K562 (cell line): ENCODE measurements at regions not wholly inside any gene's neighbourhood (a gene's known extent, or its start where the extent isn't known, plus 50 kb on each side); places are given as distances from the start of the nearest gene placed in this dataset.

ENCODE experiments used
- ATAC-seq: fragments of 200-7000 bp; cut with Tn5 transposase; 3 replicates; pipeline ENCODE4 v1.9.1; 2020; ENCODE audit warnings: moderate library complexity
- BruUV-seq: library from RNA; stranded (reverse); fragments of 400-500 nt; replicated peaks from 2 replicates; lab custom pipeline; 2021; lab: Mats Ljungman, UMichigan
- CTCF ChIA-PET: fragments of 300-600 bp; formaldehyde crosslinking; extraction: SDS; loops from one replicate; lab custom pipeline; 2021; ENCODE audit warnings: low intra/inter-chr PET ratio; lab: Yijun Ruan, JAX
- POLR2A ChIA-PET: fragments of 300-600, 350-650 bp; sonication (Branson Sonifier 250); formaldehyde crosslinking; extraction: SDS; loops from one replicate; lab custom pipeline; 2021; ENCODE audit warnings: antibody characterized with exemption, inconsistent platforms; lab: Yijun Ruan, JAX
- DNase-seq, 4 experiments: peaks; one replicate each; pipeline versions ENCODE4 v3.0.0 to v3.0.0-alpha.2; 2011 to 2018; ENCODE audit warnings: low spot score in 3 of 4, mixed read lengths in 3 of 4; ENCODE audit errors: extremely low read depth in 1 of 4
- FAIRE-seq: peaks from 2 replicates; lab custom pipeline; 2011; peaks lifted over from hg19 to GRCh38; lab: Jason Lieb, UNC
- H2AFZ ChIP-seq: 2 replicates; pipeline ENCODE4 v1.6.0; 2011; ENCODE audit warnings: low read depth, low read length, control low read depth, inconsistent platforms
- H3K27ac ChIP-seq: fragments of 200-600 bp; 3 replicates; pipeline ENCODE4 v1.8.0; 2011; ENCODE audit warnings: low read depth, mild to moderate bottlenecking, control low read depth, inconsistent platforms, low read length, moderate library complexity, mixed read lengths; ENCODE audit errors: extremely low read depth
- H3K27me3 ChIP-seq, 2 experiments: fragments of 300-600 bp in 1 of 2; 2 replicates in 1 of 2; 3 replicates in 1 of 2; pipeline versions ENCODE4 v1.6.0 to v1.8.0; 2011; ENCODE audit warnings: inconsistent platforms in 2 of 2, low read length in 2 of 2, mild to moderate bottlenecking in 1 of 2, mixed read lengths in 1 of 2, moderate library complexity in 1 of 2; ENCODE audit not compliant: control insufficient read depth in 2 of 2, insufficient read depth in 2 of 2
- H3K36me3 ChIP-seq: fragments of 300-600 bp; 3 replicates; pipeline ENCODE4 v1.8.0; 2011; ENCODE audit warnings: mild to moderate bottlenecking, low read length, inconsistent platforms; ENCODE audit not compliant: control insufficient read depth, insufficient read depth
- H3K4me1 ChIP-seq, 2 experiments: fragments of 200-600 bp in 1 of 2; replicated peaks in 1 of 2; 2 replicates in 1 of 2; 3 replicates in 1 of 2; pipeline versions ENCODE4 v1.5.1 to v1.8.0; 2011; ENCODE audit warnings: inconsistent platforms in 2 of 2, low read length in 2 of 2, mild to moderate bottlenecking in 1 of 2, mixed read lengths in 1 of 2, moderate library complexity in 1 of 2; ENCODE audit not compliant: control insufficient read depth in 2 of 2, insufficient read depth in 2 of 2
- H3K4me2 ChIP-seq: 2 replicates; pipeline ENCODE4 v1.6.1; 2011; ENCODE audit warnings: low read length, control low read depth, inconsistent platforms, mixed read lengths; ENCODE audit not compliant: insufficient read depth
- H3K4me3 ChIP-seq: fragments of 200-600 bp; sonication (generic), shearing (Covaris generic); 2 replicates; pipeline ENCODE4 v1.5.1; 2016; ENCODE audit warnings: control low read depth, inconsistent platforms
- H3K79me2 ChIP-seq: fragments of 200-600 bp; 3 replicates; pipeline ENCODE4 v1.8.0; 2011; ENCODE audit warnings: low read length, inconsistent platforms; ENCODE audit not compliant: control insufficient read depth, insufficient read depth
- H3K9ac ChIP-seq, 2 experiments: 2 replicates each; pipeline versions ENCODE4 v1.6.0 to v1.6.1; 2011; ENCODE audit warnings: low read depth in 2 of 2, low read length in 2 of 2, control low read depth in 1 of 2, inconsistent platforms in 1 of 2, mild to moderate bottlenecking in 1 of 2, mixed read lengths in 1 of 2; ENCODE audit not compliant: insufficient read depth in 1 of 2
- H3K9me1 ChIP-seq: one replicate; pipeline ENCODE4 v1.6.0; 2011; ENCODE audit warnings: inconsistent platforms, mild to moderate bottlenecking, low read length, moderate library complexity; ENCODE audit not compliant: control insufficient read depth, insufficient read depth
- H3K9me3 ChIP-seq: replicated peaks from 2 replicates; pipeline ENCODE4 v1.5.1; 2011; ENCODE audit warnings: low read depth, low read length, inconsistent platforms; ENCODE audit not compliant: control insufficient read depth, insufficient read depth
- H4K20me1 ChIP-seq: replicated peaks from 2 replicates; pipeline ENCODE4 v1.6.1; 2011; ENCODE audit warnings: low read length, inconsistent platforms, mixed read lengths; ENCODE audit not compliant: control insufficient read depth, insufficient read depth
- CXXC5 ChIP-seq: fragments of 250-450 bp; sonication (Bioruptor Pico); IDR thresholded peaks from 2 replicates; pipeline ENCODE4 v1.8.0; 2022; ENCODE audit warnings: inconsistent platforms, mild to moderate bottlenecking, moderate library complexity
- GTF2A2 ChIP-seq: IDR thresholded peaks from 2 replicates; pipeline ENCODE4 v1.6.1; 2016; ENCODE audit warnings: mild to moderate bottlenecking, missing genetic modification characterization, missing compliant biosample characterization
- RCOR1 ChIP-seq, 2 experiments: IDR thresholded peaks; 2 replicates each; pipeline ENCODE4 v1.6.1; 2012; ENCODE audit warnings: low read depth in 2 of 2, low read length in 2 of 2, borderline replicate concordance in 1 of 2, improper control_type of control experiment in 1 of 2
- SIX5 ChIP-seq, 2 experiments: IDR thresholded peaks; 2 replicates each; pipeline ENCODE4 v1.6.1; 2011; ENCODE audit warnings: low read length in 2 of 2, borderline replicate concordance in 1 of 2, low read depth in 1 of 2, mild to moderate bottlenecking in 1 of 2, moderate library complexity in 1 of 2; ENCODE audit not compliant: insufficient read depth in 1 of 2
- in situ Hi-C: fragments of 300-500 bp; cut with MboI; formaldehyde crosslinking; loops from 4 replicates; pipeline ENCODE4 v1.15.0; 2018; ENCODE audit warnings: inconsistent platforms, mixed read lengths
- intact Hi-C: fragments of 100-400 bp; cut with micrococcal nuclease; formaldehyde crosslinking; loops from 2 replicates; pipeline ENCODE4 v1.14.2; 2022
- TF ChIP-seq, protein P1 (sequence below): sonication (generic); formaldehyde crosslinking; IDR thresholded peaks from 2 replicates; pipeline ENCODE4 v1.8.0; 2022; ENCODE audit warnings: mild to moderate bottlenecking, missing genetic modification reagents
- TF ChIP-seq, protein P2 (sequence below): sonication (generic); formaldehyde crosslinking; IDR thresholded peaks from 2 replicates; pipeline ENCODE4 v1.8.1; 2023; ENCODE audit warnings: mild to moderate bottlenecking, missing genetic modification reagents
- TF ChIP-seq, protein P3 (sequence below), 2 experiments: fragments of 450-650 bp in 1 of 2; IDR thresholded peaks; 2 replicates each; pipeline ENCODE4 v1.6.1; 2011 to 2017; ENCODE audit warnings: low read depth in 2 of 2, antibody characterized with exemption in 1 of 2, borderline replicate concordance in 1 of 2, low read length in 1 of 2, mild to moderate bottlenecking in 1 of 2, mixed read lengths in 1 of 2; ENCODE audit not compliant: control insufficient read depth in 1 of 2
- TF ChIP-seq, protein P4 (sequence below), 2 experiments: fragments of 450-650 bp; IDR thresholded peaks; 2 replicates each; pipeline ENCODE4 v1.6.1; 2018; ENCODE audit warnings: mild to moderate bottlenecking in 2 of 2, low read depth in 1 of 2; ENCODE audit not compliant: partially characterized antibody in 2 of 2

DNA sequence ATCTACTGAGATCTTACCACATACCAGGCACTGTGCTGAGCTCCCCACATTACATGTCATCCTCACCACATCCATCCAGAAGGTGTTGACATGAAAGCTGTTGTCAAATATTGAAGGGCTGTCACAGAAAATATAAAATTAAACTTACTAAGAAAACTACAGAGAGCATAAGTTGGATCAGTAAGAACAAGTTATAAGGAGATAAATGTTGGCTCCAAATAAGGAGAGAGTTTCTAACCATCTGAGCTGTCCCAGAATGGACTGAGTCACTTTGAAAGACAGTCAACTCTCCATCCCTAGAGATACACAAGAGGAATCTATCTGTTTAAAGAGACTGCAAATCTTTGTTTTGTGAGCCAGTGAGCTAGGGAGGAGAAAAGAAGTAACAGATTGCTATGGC, 169.8 kb downstream of the DRD1 start:
- intact Hi-C loops (no loop called here), in situ Hi-C loops (no loop called here)
- H3K27me3 ChIP-seq: no peaks in the 10 kb centered on the region
- no peak for FAIRE-seq
- H3K9ac ChIP-seq: no peak overlapping the region
- no peaks in the 10 kb centered on the region for H3K4me1 ChIP-seq
- H4K20me1 ChIP-seq: no peaks in the 10 kb centered on the region
- H3K9me3 ChIP-seq: no peaks in the 10 kb centered on the region
- no TSS peak for BruUV-seq
- no peak for DNase-seq
- H3K9me1 ChIP-seq: no peaks in the 10 kb centered on the region
- no peaks in the 10 kb centered on the region for H3K36me3 ChIP-seq
- no peak for ATAC-seq
- POLR2A ChIA-PET: no interaction called here
- H3K4me3 ChIP-seq: no peak overlapping the region
- H3K79me2 ChIP-seq: no peaks in the 10 kb centered on the region
- no peak overlapping the region for H3K4me2 ChIP-seq
- CTCF ChIA-PET: no interaction called here
- H3K27ac ChIP-seq: no peak overlapping the region
- no peak overlapping the region for H2AFZ ChIP-seq
- TF ChIP-seq CXXC5 (CRISPR knock-in tag): no peak
- TF ChIP-seq GTF2A2 (tag): no peak
- TF ChIP-seq, protein P1, sequence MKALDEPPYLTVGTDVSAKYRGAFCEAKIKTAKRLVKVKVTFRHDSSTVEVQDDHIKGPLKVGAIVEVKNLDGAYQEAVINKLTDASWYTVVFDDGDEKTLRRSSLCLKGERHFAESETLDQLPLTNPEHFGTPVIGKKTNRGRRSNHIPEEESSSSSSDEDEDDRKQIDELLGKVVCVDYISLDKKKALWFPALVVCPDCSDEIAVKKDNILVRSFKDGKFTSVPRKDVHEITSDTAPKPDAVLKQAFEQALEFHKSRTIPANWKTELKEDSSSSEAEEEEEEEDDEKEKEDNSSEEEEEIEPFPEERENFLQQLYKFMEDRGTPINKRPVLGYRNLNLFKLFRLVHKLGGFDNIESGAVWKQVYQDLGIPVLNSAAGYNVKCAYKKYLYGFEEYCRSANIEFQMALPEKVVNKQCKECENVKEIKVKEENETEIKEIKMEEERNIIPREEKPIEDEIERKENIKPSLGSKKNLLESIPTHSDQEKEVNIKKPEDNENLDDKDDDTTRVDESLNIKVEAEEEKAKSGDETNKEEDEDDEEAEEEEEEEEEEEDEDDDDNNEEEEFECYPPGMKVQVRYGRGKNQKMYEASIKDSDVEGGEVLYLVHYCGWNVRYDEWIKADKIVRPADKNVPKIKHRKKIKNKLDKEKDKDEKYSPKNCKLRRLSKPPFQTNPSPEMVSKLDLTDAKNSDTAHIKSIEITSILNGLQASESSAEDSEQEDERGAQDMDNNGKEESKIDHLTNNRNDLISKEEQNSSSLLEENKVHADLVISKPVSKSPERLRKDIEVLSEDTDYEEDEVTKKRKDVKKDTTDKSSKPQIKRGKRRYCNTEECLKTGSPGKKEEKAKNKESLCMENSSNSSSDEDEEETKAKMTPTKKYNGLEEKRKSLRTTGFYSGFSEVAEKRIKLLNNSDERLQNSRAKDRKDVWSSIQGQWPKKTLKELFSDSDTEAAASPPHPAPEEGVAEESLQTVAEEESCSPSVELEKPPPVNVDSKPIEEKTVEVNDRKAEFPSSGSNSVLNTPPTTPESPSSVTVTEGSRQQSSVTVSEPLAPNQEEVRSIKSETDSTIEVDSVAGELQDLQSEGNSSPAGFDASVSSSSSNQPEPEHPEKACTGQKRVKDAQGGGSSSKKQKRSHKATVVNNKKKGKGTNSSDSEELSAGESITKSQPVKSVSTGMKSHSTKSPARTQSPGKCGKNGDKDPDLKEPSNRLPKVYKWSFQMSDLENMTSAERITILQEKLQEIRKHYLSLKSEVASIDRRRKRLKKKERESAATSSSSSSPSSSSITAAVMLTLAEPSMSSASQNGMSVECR (CRISPR knock-in tag): no peak
- TF ChIP-seq, protein P2, sequence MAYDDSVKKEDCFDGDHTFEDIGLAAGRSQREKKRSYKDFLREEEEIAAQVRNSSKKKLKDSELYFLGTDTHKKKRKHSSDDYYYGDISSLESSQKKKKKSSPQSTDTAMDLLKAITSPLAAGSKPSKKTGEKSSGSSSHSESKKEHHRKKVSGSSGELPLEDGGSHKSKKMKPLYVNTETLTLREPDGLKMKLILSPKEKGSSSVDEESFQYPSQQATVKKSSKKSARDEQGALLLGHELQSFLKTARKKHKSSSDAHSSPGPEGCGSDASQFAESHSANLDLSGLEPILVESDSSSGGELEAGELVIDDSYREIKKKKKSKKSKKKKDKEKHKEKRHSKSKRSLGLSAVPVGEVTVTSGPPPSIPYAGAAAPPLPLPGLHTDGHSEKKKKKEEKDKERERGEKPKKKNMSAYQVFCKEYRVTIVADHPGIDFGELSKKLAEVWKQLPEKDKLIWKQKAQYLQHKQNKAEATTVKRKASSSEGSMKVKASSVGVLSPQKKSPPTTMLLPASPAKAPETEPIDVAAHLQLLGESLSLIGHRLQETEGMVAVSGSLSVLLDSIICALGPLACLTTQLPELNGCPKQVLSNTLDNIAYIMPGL (CRISPR knock-in tag): no peak
- TF ChIP-seq SIX5 (IDR thresholded peaks at IDR 0.05; ENCODE audit: borderline replicate concordance in 1 of 2, insufficient read depth in 1 of 2, low read depth in 1 of 2, low read length in 2 of 2): no peak
- TF ChIP-seq, protein P3, sequence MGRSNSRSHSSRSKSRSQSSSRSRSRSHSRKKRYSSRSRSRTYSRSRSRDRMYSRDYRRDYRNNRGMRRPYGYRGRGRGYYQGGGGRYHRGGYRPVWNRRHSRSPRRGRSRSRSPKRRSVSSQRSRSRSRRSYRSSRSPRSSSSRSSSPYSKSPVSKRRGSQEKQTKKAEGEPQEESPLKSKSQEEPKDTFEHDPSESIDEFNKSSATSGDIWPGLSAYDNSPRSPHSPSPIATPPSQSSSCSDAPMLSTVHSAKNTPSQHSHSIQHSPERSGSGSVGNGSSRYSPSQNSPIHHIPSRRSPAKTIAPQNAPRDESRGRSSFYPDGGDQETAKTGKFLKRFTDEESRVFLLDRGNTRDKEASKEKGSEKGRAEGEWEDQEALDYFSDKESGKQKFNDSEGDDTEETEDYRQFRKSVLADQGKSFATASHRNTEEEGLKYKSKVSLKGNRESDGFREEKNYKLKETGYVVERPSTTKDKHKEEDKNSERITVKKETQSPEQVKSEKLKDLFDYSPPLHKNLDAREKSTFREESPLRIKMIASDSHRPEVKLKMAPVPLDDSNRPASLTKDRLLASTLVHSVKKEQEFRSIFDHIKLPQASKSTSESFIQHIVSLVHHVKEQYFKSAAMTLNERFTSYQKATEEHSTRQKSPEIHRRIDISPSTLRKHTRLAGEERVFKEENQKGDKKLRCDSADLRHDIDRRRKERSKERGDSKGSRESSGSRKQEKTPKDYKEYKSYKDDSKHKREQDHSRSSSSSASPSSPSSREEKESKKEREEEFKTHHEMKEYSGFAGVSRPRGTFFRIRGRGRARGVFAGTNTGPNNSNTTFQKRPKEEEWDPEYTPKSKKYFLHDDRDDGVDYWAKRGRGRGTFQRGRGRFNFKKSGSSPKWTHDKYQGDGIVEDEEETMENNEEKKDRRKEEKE (IDR thresholded peaks at IDR 0.05; ENCODE audit: borderline replicate concordance in 1 of 2, control insufficient read depth in 1 of 2, low read depth in 2 of 2, low read length in 1 of 2): no peak
- TF ChIP-seq, protein P4, sequence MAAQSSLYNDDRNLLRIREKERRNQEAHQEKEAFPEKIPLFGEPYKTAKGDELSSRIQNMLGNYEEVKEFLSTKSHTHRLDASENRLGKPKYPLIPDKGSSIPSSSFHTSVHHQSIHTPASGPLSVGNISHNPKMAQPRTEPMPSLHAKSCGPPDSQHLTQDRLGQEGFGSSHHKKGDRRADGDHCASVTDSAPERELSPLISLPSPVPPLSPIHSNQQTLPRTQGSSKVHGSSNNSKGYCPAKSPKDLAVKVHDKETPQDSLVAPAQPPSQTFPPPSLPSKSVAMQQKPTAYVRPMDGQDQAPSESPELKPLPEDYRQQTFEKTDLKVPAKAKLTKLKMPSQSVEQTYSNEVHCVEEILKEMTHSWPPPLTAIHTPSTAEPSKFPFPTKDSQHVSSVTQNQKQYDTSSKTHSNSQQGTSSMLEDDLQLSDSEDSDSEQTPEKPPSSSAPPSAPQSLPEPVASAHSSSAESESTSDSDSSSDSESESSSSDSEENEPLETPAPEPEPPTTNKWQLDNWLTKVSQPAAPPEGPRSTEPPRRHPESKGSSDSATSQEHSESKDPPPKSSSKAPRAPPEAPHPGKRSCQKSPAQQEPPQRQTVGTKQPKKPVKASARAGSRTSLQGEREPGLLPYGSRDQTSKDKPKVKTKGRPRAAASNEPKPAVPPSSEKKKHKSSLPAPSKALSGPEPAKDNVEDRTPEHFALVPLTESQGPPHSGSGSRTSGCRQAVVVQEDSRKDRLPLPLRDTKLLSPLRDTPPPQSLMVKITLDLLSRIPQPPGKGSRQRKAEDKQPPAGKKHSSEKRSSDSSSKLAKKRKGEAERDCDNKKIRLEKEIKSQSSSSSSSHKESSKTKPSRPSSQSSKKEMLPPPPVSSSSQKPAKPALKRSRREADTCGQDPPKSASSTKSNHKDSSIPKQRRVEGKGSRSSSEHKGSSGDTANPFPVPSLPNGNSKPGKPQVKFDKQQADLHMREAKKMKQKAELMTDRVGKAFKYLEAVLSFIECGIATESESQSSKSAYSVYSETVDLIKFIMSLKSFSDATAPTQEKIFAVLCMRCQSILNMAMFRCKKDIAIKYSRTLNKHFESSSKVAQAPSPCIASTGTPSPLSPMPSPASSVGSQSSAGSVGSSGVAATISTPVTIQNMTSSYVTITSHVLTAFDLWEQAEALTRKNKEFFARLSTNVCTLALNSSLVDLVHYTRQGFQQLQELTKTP (IDR thresholded peaks at IDR 0.05; ENCODE audit: low read depth in 1 of 2, partially characterized antibody in 2 of 2): no peak
- TF ChIP-seq RCOR1 (IDR thresholded peaks at IDR 0.05; ENCODE audit: borderline replicate concordance in 1 of 2, low read depth in 2 of 2, low read length in 2 of 2): no peak
